Keratinocyte (primary cell): ENCODE measurements at regions not wholly inside any gene's neighbourhood (a gene's known extent, or its start where the extent isn't known, plus 50 kb on each side); places are given as distances from the start of the nearest gene placed in this dataset.

ENCODE experiments used
- CTCF ChIP-seq, 3 experiments: IDR thresholded peaks in 1 of 3; conservative IDR thresholded peaks in 1 of 3; optimal IDR thresholded peaks in 1 of 3; 2 replicates in 2 of 3; 3 replicates in 1 of 3; pipeline versions ENCODE3 to v1.5.1; 2011; ENCODE audit warnings: low read length in 3 of 3, mild to moderate bottlenecking in 3 of 3, moderate library complexity in 2 of 3, control low read depth in 1 of 3, inconsistent platforms in 1 of 3; ENCODE audit not compliant: insufficient read depth in 2 of 3; ENCODE audit errors: extremely low read depth in 1 of 3
- EZH2 ChIP-seq: IDR thresholded peaks from one replicate; pipeline ENCODE4 v1.6.1; 2012; ENCODE audit warnings: inconsistent platforms, mild to moderate bottlenecking, low read length, moderate library complexity

GRCh38 chr4:135552131-135552530 lies 1350.5 kb upstream of the PABPC4L start:
- TF ChIP-seq CTCF (optimal IDR thresholded peaks at IDR 0.05 in 1 of 3, IDR thresholded peaks at IDR 0.05 in 1 of 3, conservative IDR thresholded peaks at IDR 0.05 in 1 of 3; ENCODE audit: extremely low read depth in 1 of 3, insufficient read depth in 2 of 3, low read length in 3 of 3) (no peak), EZH2 (no peak)
